Rectal smooth muscle tissue (tissue), 1 donor: ENCODE measurements at regions not wholly inside any gene's neighbourhood (a gene's known extent, or its start where the extent isn't known, plus 50 kb on each side); places are given as distances from the start of the nearest gene placed in this dataset.

Experiments used
- H3K27ac ChIP-seq: one replicate; pipeline ENCODE4 v1.7.0; 2013; ENCODE audit warnings: low read depth, low read length, inconsistent platforms
- H3K27me3 ChIP-seq: one replicate; pipeline ENCODE4 v1.7.0; 2013; ENCODE audit warnings: low read length; ENCODE audit not compliant: control insufficient read depth, insufficient read depth
- H3K36me3 ChIP-seq: one replicate; pipeline ENCODE4 v1.7.0; 2013; ENCODE audit warnings: low read length; ENCODE audit not compliant: control insufficient read depth, insufficient read depth
- H3K4me1 ChIP-seq: one replicate; pipeline ENCODE4 v1.7.0; 2013; ENCODE audit warnings: low read length; ENCODE audit not compliant: control insufficient read depth, insufficient read depth
- H3K4me3 ChIP-seq: one replicate; pipeline ENCODE4 v1.7.0; 2013; ENCODE audit warnings: low read length
- H3K9ac ChIP-seq: one replicate; pipeline ENCODE4 v1.7.0; 2013; ENCODE audit warnings: low read length

- H3K4me3 ChIP-seq = no peak overlapping the region
- no peak overlapping the region for H3K27ac ChIP-seq
- H3K4me1 ChIP-seq = no peaks in the 10 kb centered on the region
- no peaks in the 10 kb centered on the region for H3K36me3 ChIP-seq
- H3K9ac ChIP-seq = no peak overlapping the region
- H3K27me3 ChIP-seq = no peaks in the 10 kb centered on the region
Observed at GRCh38 chr10:47139121-47139520, 160.9 kb upstream of the GDF10 start.

DNA sequence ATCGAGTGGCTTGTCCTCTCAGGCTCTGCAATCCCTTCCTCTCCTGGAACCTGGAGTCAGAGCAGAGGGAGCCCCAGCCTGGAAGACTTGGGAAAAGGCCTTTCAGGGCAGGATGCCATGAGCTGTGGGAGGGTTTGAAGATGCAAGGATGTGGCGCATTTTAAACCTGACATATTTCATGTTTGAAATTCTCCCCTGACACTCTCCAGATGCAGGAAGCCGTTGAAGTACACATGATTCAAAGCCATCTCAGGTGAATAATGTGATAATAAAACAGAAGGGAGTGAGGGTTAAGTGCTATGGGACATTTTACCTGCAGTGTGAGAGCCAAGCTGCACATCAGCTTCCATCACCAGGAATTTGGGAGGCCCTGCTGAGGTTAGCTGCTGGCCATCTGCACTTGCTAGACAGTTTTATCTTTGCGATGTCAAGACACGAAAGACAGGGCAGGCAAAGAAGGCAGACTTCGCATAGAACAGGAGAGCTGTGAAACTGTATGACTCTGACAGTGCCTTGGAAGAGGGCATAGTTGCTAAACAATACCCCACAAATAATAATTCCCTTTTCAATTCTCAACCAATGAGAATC is 159.1 kb upstream of the GDF10 start:
- H3K4me1 ChIP-seq = no peaks in the 10 kb centered on the region
- H3K4me3 ChIP-seq = no peak overlapping the region
- no peaks in the 10 kb centered on the region for H3K27me3 ChIP-seq
- H3K36me3 ChIP-seq = no peaks in the 10 kb centered on the region
- no peak overlapping the region for H3K9ac ChIP-seq
- no peak overlapping the region for H3K27ac ChIP-seq

- Histone ChIP-seq H3K36me3 (no peaks in the 10 kb centered on the region), H3K4me1 (no peaks in the 10 kb centered on the region), H3K27ac (no peak overlapping the region), H3K27me3 (no peaks in the 10 kb centered on the region), H3K9ac (no peak overlapping the region), H3K4me3 (no peak overlapping the region)
Observed at GRCh38 chr10:47141349-47141748, 158.6 kb upstream of the GDF10 start.

GRCh38 chr10:47143072-47143471 is 156.9 kb upstream of the GDF10 start:
- Histone ChIP-seq H3K9ac (no peak overlapping the region), H3K27ac (no peak overlapping the region), H3K4me3 (no peak overlapping the region), H3K36me3 (no peaks in the 10 kb centered on the region), H3K4me1 (no peaks in the 10 kb centered on the region), H3K27me3 (no peaks in the 10 kb centered on the region)

DNA sequence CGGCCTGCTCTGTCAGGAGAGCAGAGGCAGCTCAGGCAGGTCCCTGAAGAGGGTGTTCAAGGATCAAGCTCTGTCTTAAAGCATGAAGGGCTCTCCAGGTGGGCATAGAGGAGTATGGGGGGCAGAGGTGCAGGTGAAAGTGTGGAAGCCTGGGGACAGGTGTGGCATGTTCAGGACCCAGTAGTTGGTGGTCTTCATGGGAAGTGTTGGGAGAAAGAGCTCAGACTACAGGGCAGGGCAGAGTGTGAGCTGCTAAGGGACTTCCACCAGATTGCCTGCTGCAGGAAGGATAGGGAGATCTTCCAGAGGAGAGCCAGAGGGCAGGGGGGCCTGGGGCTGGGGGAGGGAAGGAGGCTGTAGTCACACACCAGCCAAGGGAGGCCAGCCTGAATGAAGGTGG is 156.5 kb upstream of the GDF10 start:
- no peaks in the 10 kb centered on the region for H3K27me3 ChIP-seq
- H3K4me1 ChIP-seq = no peaks in the 10 kb centered on the region
- no peaks in the 10 kb centered on the region for H3K36me3 ChIP-seq
- H3K27ac ChIP-seq = no peak overlapping the region
- H3K4me3 ChIP-seq = no peak overlapping the region
- H3K9ac ChIP-seq = no peak overlapping the region

GRCh38 chr10:47144525-47144924 is 155.5 kb upstream of the GDF10 start:
- Histone ChIP-seq H3K36me3 (no peaks in the 10 kb centered on the region), H3K4me3 (no peak overlapping the region), H3K4me1 (no peaks in the 10 kb centered on the region), H3K27me3 (no peaks in the 10 kb centered on the region), H3K9ac (no peak overlapping the region), H3K27ac (no peak overlapping the region)

GRCh38 chr10:47145290-47145934 is 154.6 kb upstream of the GDF10 start:
- Histone ChIP-seq H3K9ac (no peak overlapping the region), H3K36me3 (no peaks in the 10 kb centered on the region), H3K27ac (no peak overlapping the region), H3K27me3 (no peaks in the 10 kb centered on the region), H3K4me3 (no peak overlapping the region), H3K4me1 (no peaks in the 10 kb centered on the region)

DNA sequence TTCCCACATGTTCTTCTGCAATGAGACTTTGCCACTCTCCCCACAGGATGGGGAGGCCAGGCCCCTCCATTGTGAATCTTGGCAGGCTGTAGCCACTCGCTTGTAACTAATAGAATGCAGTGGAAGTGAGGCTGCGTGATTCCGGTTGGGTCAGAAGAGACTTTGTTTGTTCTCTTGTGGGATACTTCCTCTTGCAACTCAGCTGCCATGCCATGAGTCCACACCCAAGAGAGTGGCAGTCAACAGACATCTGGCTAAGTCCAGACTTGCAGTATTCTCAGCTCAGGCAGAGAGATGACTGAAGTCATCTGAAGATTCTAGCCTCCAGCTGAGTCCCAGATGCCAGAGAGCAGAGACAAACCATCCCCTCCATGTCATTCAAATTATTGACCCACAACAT is 153.4 kb upstream of the GDF10 start:
- Histone ChIP-seq H3K27me3 (no peaks in the 10 kb centered on the region), H3K9ac (no peak overlapping the region), H3K4me1 (no peaks in the 10 kb centered on the region), H3K4me3 (no peak overlapping the region), H3K27ac (no peak overlapping the region), H3K36me3 (no peaks in the 10 kb centered on the region)

GRCh38 chr10:47147186-47147585 is 152.8 kb upstream of the GDF10 start:
- Histone ChIP-seq H3K27ac (no peak overlapping the region), H3K36me3 (no peaks in the 10 kb centered on the region), H3K4me1 (no peaks in the 10 kb centered on the region), H3K4me3 (no peak overlapping the region), H3K27me3 (no peaks in the 10 kb centered on the region), H3K9ac (no peak overlapping the region)

GRCh38 chr10:47150581-47150980 is 149.4 kb upstream of the GDF10 start:
- Histone ChIP-seq H3K9ac (no peak overlapping the region), H3K4me3 (no peak overlapping the region), H3K4me1 (no peaks in the 10 kb centered on the region), H3K27me3 (no peaks in the 10 kb centered on the region), H3K36me3 (no peaks in the 10 kb centered on the region), H3K27ac (no peak overlapping the region)

DNA sequence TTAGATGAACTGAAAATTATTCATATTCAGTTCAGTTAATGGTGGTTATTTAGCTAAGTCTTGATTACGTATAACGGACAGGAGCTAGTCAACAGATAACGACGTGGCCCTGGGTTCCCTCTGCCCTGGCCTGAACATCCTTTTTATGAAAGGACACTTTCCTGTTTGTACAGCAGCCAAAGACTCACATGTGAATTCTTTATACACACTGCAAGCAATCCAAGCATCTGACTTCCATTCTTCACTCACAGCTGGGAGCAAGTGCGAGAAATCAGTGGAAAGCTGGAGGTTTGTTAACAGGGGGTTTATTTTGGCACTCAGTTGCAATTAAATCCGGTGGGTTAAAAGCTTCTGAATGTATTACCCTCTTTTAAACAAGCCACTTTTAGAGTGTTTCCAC is 148.1 kb upstream of the GDF10 start:
- no peaks in the 10 kb centered on the region for H3K27me3 ChIP-seq
- no peaks in the 10 kb centered on the region for H3K36me3 ChIP-seq
- no peak overlapping the region for H3K9ac ChIP-seq
- H3K4me3 ChIP-seq = no peak overlapping the region
- H3K4me1 ChIP-seq = no peaks in the 10 kb centered on the region
- H3K27ac ChIP-seq = no peak overlapping the region

DNA sequence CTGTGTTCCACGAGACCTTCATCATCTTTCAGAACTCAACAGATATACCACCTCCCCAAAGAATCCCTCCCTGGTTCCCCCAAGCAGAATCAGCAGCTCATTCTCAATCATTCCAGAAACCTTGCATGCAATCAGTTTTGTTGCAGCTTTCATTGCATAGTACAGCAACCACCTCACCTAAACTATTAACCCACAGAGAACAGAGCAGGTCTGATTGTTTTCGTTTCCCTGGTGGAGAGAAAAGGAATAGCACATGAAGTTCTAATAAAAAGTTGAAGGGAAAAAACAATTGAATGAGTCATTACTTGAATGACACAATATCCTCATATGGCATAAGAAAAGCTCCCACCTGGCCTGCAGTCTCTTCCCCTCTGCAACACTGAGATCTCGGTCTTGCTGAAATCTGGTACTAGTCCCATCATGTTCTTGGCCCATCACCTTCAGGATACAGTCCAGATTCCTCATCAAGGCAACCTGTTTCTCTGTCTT is 147.1 kb upstream of the GDF10 start:
- H3K27me3 ChIP-seq = no peaks in the 10 kb centered on the region
- no peak overlapping the region for H3K9ac ChIP-seq
- no peaks in the 10 kb centered on the region for H3K4me1 ChIP-seq
- no peaks in the 10 kb centered on the region for H3K36me3 ChIP-seq
- no peak overlapping the region for H3K27ac ChIP-seq
- H3K4me3 ChIP-seq = no peak overlapping the region

GRCh38 chr10:47154762-47155161 is 145.2 kb upstream of the GDF10 start:
- Histone ChIP-seq H3K4me3 (no peak overlapping the region), H3K36me3 (no peaks in the 10 kb centered on the region), H3K4me1 (no peaks in the 10 kb centered on the region)

More at GRCh38 chr10:47154762-47155161, 145.2 kb upstream of the GDF10 start:
- no peak overlapping the region for H3K27ac ChIP-seq
- H3K9ac ChIP-seq = no peak overlapping the region
- H3K27me3 ChIP-seq = no peaks in the 10 kb centered on the region
